IMR-90 (cell line): ENCODE measurements at regions not wholly inside any gene's neighbourhood (a gene's known extent, or its start where the extent isn't known, plus 50 kb on each side); places are given as distances from the start of the nearest gene placed in this dataset.

ENCODE experiments used
- ATAC-seq: fragments of 200-7000 bp; cut with Tn5 transposase; 2 replicates; pipeline ENCODE4 v1.9.1; 2020; ENCODE audit warnings: low read depth, mild to moderate bottlenecking, moderate library complexity
- BruUV-seq: library from RNA; stranded (reverse); fragments of 400-500 nt; replicated peaks from 2 replicates; lab custom pipeline; 2021; lab: Mats Ljungman, UMichigan
- CTCF ChIA-PET: fragments of 300-600 bp; formaldehyde crosslinking; extraction: SDS; loops from one replicate; lab custom pipeline; 2021; ENCODE audit warnings: antibody characterized with exemption; lab: Yijun Ruan, JAX
- POLR2A ChIA-PET: fragments of 300-600 bp; sonication (Branson Sonifier 250); formaldehyde crosslinking; loops from one replicate; lab custom pipeline; 2022; ENCODE audit warnings: antibody characterized with exemption; ENCODE audit not compliant: unreplicated experiment; lab: Charles Lee
- DNase-seq: peaks from one replicate; pipeline ENCODE4 v3.0.0; 2013
- H2AFZ ChIP-seq: replicated peaks from 2 replicates; pipeline ENCODE3; 2013; ENCODE audit warnings: low read length, mild to moderate bottlenecking; ENCODE audit not compliant: poor library complexity
- H2AK5ac ChIP-seq: 2 replicates; pipeline ENCODE4 v1.6.1; 2013; ENCODE audit warnings: low read depth, low read length, inconsistent platforms
- H2AK9ac ChIP-seq: replicated peaks from 2 replicates; pipeline ENCODE3; 2013; ENCODE audit warnings: mild to moderate bottlenecking, low read depth, low read length, moderate library complexity; ENCODE audit not compliant: poor library complexity
- H2BK120ac ChIP-seq: 2 replicates; pipeline ENCODE4 v1.6.1; 2013; ENCODE audit warnings: low read depth, low read length, inconsistent platforms
- H2BK15ac ChIP-seq: 3 replicates; pipeline ENCODE4 v1.6.1; 2013; ENCODE audit warnings: low read depth, low read length, inconsistent platforms
- H2BK20ac ChIP-seq: 2 replicates; pipeline ENCODE4 v1.6.1; 2013; ENCODE audit warnings: low read depth, mild to moderate bottlenecking, inconsistent platforms, low read length, moderate library complexity
- H2BK5ac ChIP-seq: 2 replicates; pipeline ENCODE4 v1.6.1; 2013; ENCODE audit warnings: mild to moderate bottlenecking, low read depth, low read length, inconsistent platforms; ENCODE audit not compliant: poor library complexity, severe bottlenecking
- H3K14ac ChIP-seq: replicated peaks from 2 replicates; pipeline ENCODE4 v1.6.1; 2013; ENCODE audit warnings: low read depth, low read length, inconsistent platforms
- H3K18ac ChIP-seq: 2 replicates; pipeline ENCODE4 v1.6.1; 2013; ENCODE audit warnings: low read depth, low read length, control low read depth
- H3K23ac ChIP-seq: 2 replicates; pipeline ENCODE4 v1.6.1; 2013; ENCODE audit warnings: low read depth, low read length, inconsistent platforms
- H3K27ac ChIP-seq: 2 replicates; pipeline ENCODE4 v1.5.1; 2013; ENCODE audit warnings: mild to moderate bottlenecking, control low read depth, low read length; ENCODE audit not compliant: insufficient read depth
- H3K27me3 ChIP-seq: 2 replicates; pipeline ENCODE4 v1.6.1; 2013; ENCODE audit warnings: low read length; ENCODE audit not compliant: control insufficient read depth, insufficient read depth
- H3K36me3 ChIP-seq: 2 replicates; pipeline ENCODE4 v1.6.1; 2013; ENCODE audit warnings: low read length, mixed read lengths; ENCODE audit not compliant: control insufficient read depth, insufficient read depth
- H3K4ac ChIP-seq: 2 replicates; pipeline ENCODE4 v1.6.1; 2013; ENCODE audit warnings: low read depth, low read length, inconsistent platforms
- H3K4me1 ChIP-seq: 2 replicates; pipeline ENCODE4 v1.6.1; 2013; ENCODE audit warnings: low read length, mixed read lengths; ENCODE audit not compliant: control insufficient read depth, insufficient read depth
- H3K4me2 ChIP-seq: 2 replicates; pipeline ENCODE4 v1.6.1; 2013; ENCODE audit warnings: low read depth, mild to moderate bottlenecking, control low read depth, low read length, moderate library complexity
- H3K4me3 ChIP-seq: 2 replicates; pipeline ENCODE4 v1.5.1; 2013; ENCODE audit warnings: low read depth, mild to moderate bottlenecking, control low read depth, low read length, moderate library complexity; ENCODE audit not compliant: insufficient read depth
- H3K56ac ChIP-seq: 2 replicates; pipeline ENCODE4 v1.6.1; 2013; ENCODE audit warnings: low read length, inconsistent platforms; ENCODE audit not compliant: insufficient read depth; ENCODE audit errors: extremely low read depth
- H3K79me1 ChIP-seq, 2 experiments: 2 replicates each; pipeline ENCODE4 v1.6.1; 2013; ENCODE audit warnings: low read length in 2 of 2, inconsistent platforms in 1 of 2, low read depth in 1 of 2
- H3K9ac ChIP-seq: 2 replicates; pipeline ENCODE4 v1.6.1; 2013; ENCODE audit warnings: low read depth, low read length, control low read depth
- H3K9me1 ChIP-seq: 2 replicates; pipeline ENCODE4 v1.6.1; 2013; ENCODE audit warnings: low read length, inconsistent platforms; ENCODE audit not compliant: insufficient read depth
- H3K9me3 ChIP-seq: 2 replicates; pipeline ENCODE4 v1.6.1; 2013; ENCODE audit warnings: low read length; ENCODE audit not compliant: control insufficient read depth, insufficient read depth
- H4K20me1 ChIP-seq: 2 replicates; pipeline ENCODE4 v1.6.1; 2013; ENCODE audit warnings: low read length, inconsistent platforms; ENCODE audit not compliant: insufficient read depth
- H4K5ac ChIP-seq: 2 replicates; pipeline ENCODE4 v1.6.1; 2013; ENCODE audit warnings: mild to moderate bottlenecking, low read depth, low read length, control low read depth
- H4K8ac ChIP-seq, 2 experiments: 2 replicates each; pipeline ENCODE4 v1.6.1; 2013; ENCODE audit warnings: low read depth in 2 of 2, low read length in 2 of 2, control low read depth in 1 of 2, inconsistent platforms in 1 of 2
- H4K91ac ChIP-seq: 2 replicates; pipeline ENCODE4 v1.6.1; 2013; ENCODE audit warnings: low read depth, low read length, inconsistent platforms; ENCODE audit not compliant: insufficient read depth
- BHLHE40 ChIP-seq: fragments of 150-350 bp; IDR thresholded peaks from 2 replicates; pipeline ENCODE4 v1.6.1; 2016; ENCODE audit warnings: mild to moderate bottlenecking, low read depth, low read length
- CEBPB ChIP-seq: IDR thresholded peaks from 2 replicates; pipeline ENCODE4 v1.6.1; 2012; ENCODE audit warnings: low read depth, low read length, improper control_type of control experiment
- CHD1 ChIP-seq: IDR thresholded peaks from 2 replicates; pipeline ENCODE4 v1.6.1; 2012; ENCODE audit warnings: low read depth, low read length, improper control_type of control experiment
- CTCF ChIP-seq: conservative IDR thresholded peaks from 2 replicates; pipeline ENCODE4 v1.5.1; 2012; ENCODE audit warnings: mild to moderate bottlenecking, low read depth, low read length, improper control_type of control experiment
- FOS ChIP-seq: fragments of 150-350 bp; IDR thresholded peaks from 2 replicates; pipeline ENCODE4 v1.6.1; 2016; ENCODE audit warnings: low read depth, low read length
- MAFK ChIP-seq: IDR thresholded peaks from 2 replicates; pipeline ENCODE4 v1.6.1; 2012; ENCODE audit warnings: low read depth, low read length, improper control_type of control experiment
- MAZ ChIP-seq: IDR thresholded peaks from 2 replicates; pipeline ENCODE4 v1.6.1; 2012; ENCODE audit warnings: low read depth, mild to moderate bottlenecking, low read length, improper control_type of control experiment, moderate library complexity, borderline replicate concordance
- MXI1 ChIP-seq: IDR thresholded peaks from 2 replicates; pipeline ENCODE4 v1.6.1; 2012; ENCODE audit warnings: low read depth, mild to moderate bottlenecking, low read length, moderate library complexity, borderline replicate concordance
- NFE2L2 ChIP-seq: fragments of 150-350 bp; IDR thresholded peaks from 2 replicates; pipeline ENCODE4 v1.6.1; 2016; ENCODE audit warnings: low read depth, mild to moderate bottlenecking, low read length
- POLR2A ChIP-seq: IDR thresholded peaks from 2 replicates; pipeline ENCODE4 v1.6.1; 2012; ENCODE audit warnings: mild to moderate bottlenecking, low read depth, low read length
- RAD21 ChIP-seq: IDR thresholded peaks from 2 replicates; pipeline ENCODE4 v1.6.1; 2012; ENCODE audit warnings: low read length, improper control_type of control experiment
- RCOR1 ChIP-seq: IDR thresholded peaks from 2 replicates; pipeline ENCODE4 v1.6.1; 2012; ENCODE audit warnings: mild to moderate bottlenecking, low read length, improper control_type of control experiment; ENCODE audit not compliant: insufficient replicate concordance
- RFX5 ChIP-seq: IDR thresholded peaks from 2 replicates; pipeline ENCODE4 v1.8.0; 2012; ENCODE audit warnings: low read depth, mild to moderate bottlenecking, low read length, moderate library complexity
- SMC3 ChIP-seq: fragments of 150-350 bp; IDR thresholded peaks from 2 replicates; pipeline ENCODE4 v1.6.1; 2016; ENCODE audit warnings: low read depth, mild to moderate bottlenecking, antibody characterized with exemption, low read length, moderate library complexity
- WGBS, 2 experiments: methylation state at CpG; one replicate each; pipeline versions ENCODE4 v1.1.5 to v1.1.7; 2013; ENCODE audit warnings: missing lambda C conversion rate in 2 of 2; ENCODE audit not compliant: insufficient read length in 1 of 2; ENCODE audit errors: extremely low coverage in 2 of 2; 5-methylcytosine and 5-hydroxymethylcytosine counted together
- dilution Hi-C: fragments of 300-500 bp; cut with HindIII; formaldehyde crosslinking; loops from one replicate; pipeline ENCODE4 v1.14.3; 2018; ENCODE audit warnings: low sequenced_read_pairs; ENCODE audit not compliant: unreplicated experiment
- in situ Hi-C: fragments of 300-500 bp; cut with MboI; formaldehyde crosslinking; loops from 3 replicates; pipeline ENCODE4 v1.14.3; 2019; ENCODE audit warnings: low sequenced_read_pairs, inconsistent platforms, mixed read lengths
- intact Hi-C: fragments of 100-400 bp; cut with micrococcal nuclease; formaldehyde crosslinking; loops from 2 replicates; pipeline ENCODE4 v1.10.0; 2022
- TF ChIP-seq, protein P1 (sequence below): fragments of 150-350 bp; IDR thresholded peaks from 2 replicates; pipeline ENCODE4 v1.6.1; 2017; ENCODE audit warnings: mild to moderate bottlenecking, antibody characterized with exemption, low read length, low read depth
- TF ChIP-seq, protein P2 (sequence below): fragments of 150-350 bp; IDR thresholded peaks from 2 replicates; pipeline ENCODE4 v1.6.1; 2016; ENCODE audit warnings: low read depth, mild to moderate bottlenecking, low read length, moderate library complexity, borderline replicate concordance

DNA sequence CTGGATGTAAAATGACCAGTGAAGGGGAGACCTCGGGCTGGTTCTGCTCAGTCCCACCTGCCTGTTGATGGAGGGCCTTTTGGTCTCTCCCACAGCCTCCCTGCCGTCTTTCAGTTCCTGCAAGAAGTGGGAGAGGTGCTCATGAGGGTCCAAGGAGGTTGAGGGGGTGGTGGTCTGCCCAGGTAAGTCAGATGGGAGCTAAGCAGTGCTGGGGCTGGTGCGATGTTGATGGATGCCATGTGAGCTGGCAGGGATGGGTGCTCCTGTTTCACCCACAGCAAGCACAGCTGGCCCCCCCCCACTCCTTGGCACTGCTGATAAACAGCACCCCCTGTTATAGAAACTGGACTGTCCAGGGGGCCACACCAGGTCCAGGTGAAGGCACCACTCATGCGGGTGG lies 145.6 kb downstream of the NSG2 start:
- CTCF ChIA-PET, result no interaction called here
- H3K36me3 ChIP-seq, result no peaks in the 10 kb centered on the region
- dilution Hi-C loops, result no loop called here

More for the DNA sequence above, 145.6 kb downstream of the NSG2 start:
- Histone ChIP-seq H4K91ac (no peak overlapping the region), H3K23ac (no peak overlapping the region), H2AK5ac (no peak overlapping the region), H3K4me2 (no peak overlapping the region), H3K56ac (no peak overlapping the region), H2BK15ac (no peak overlapping the region), H3K9me3 (peaks cover 17% of the 10 kb centered on the region), H3K4me1 (no peaks in the 10 kb centered on the region), H2BK120ac (no peak overlapping the region), H3K79me1 (no peaks in the 10 kb centered on the region), H4K20me1 (no peaks in the 10 kb centered on the region), H3K27me3 (no peaks in the 10 kb centered on the region), H2AFZ (no peak overlapping the region), H3K9me1 (no peaks in the 10 kb centered on the region), H3K18ac (no peak overlapping the region), H2BK20ac (no peak overlapping the region), H3K14ac (no peak overlapping the region), H2AK9ac (no peak overlapping the region), H3K4me3 (no peak overlapping the region), H3K4ac (no peak overlapping the region), H4K8ac (no peak overlapping the region), H3K9ac (no peak overlapping the region), H4K5ac (no peak overlapping the region), H3K27ac (no peak overlapping the region), H2BK5ac (no peak overlapping the region)
- in situ Hi-C loops, result no loop called here
- TF ChIP-seq CHD1 (no peak), NFE2L2 (no peak), RAD21 (no peak), MAZ (no peak), POLR2A (no peak), CEBPB (no peak), RFX5 (no peak), MXI1 (no peak), CTCF (no peak), SMC3 (no peak), BHLHE40 (no peak), MAFK (no peak), FOS (no peak), RCOR1 (no peak)
- TF ChIP-seq, protein P1, sequence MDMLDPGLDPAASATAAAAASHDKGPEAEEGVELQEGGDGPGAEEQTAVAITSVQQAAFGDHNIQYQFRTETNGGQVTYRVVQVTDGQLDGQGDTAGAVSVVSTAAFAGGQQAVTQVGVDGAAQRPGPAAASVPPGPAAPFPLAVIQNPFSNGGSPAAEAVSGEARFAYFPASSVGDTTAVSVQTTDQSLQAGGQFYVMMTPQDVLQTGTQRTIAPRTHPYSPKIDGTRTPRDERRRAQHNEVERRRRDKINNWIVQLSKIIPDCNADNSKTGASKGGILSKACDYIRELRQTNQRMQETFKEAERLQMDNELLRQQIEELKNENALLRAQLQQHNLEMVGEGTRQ, result no peak
- TF ChIP-seq, protein P2, sequence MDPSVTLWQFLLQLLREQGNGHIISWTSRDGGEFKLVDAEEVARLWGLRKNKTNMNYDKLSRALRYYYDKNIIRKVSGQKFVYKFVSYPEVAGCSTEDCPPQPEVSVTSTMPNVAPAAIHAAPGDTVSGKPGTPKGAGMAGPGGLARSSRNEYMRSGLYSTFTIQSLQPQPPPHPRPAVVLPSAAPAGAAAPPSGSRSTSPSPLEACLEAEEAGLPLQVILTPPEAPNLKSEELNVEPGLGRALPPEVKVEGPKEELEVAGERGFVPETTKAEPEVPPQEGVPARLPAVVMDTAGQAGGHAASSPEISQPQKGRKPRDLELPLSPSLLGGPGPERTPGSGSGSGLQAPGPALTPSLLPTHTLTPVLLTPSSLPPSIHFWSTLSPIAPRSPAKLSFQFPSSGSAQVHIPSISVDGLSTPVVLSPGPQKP, result no peak
- POLR2A ChIA-PET, result no interaction called here
- intact Hi-C loops, result no loop called here
- no peak for DNase-seq
- BruUV-seq, result no TSS peak
- WGBS, 2 experiments, result no CpG with 5 or more reads among the region's 4 CpGs
- no peak for ATAC-seq
